ENCODE measurements at regions not wholly inside any gene's neighbourhood (a gene's known extent, or its start where the extent isn't known, plus 50 kb on each side); places are given as distances from the start of the nearest gene placed in this dataset.
"Not testable (repeated sequence)": the region's sequence is repeated elsewhere in the genome, so short reads cannot be mapped to it uniquely, and the experiment has no call there.

DNA sequence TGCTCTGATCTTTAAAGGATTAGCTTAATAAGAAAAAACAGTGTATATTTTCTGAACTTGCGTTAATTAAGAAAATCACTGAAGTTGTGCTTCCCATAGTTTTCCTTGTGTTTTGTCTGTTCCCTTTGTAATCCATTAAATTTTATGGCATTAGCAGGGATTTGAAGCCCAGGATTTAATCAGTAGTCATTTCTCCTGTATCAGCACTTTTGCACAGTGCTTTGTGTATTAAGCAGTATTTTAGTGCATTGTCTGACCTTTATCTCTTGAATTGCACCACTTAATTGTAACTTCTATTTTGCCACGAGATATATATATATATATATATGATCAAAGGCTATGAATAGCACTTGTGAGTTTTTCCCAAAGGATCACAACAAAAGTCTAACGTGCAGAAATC lies 133.7 kb downstream of the S1PR1 start:
- no peak for DNase-seq (ENCODE audit: low spot score)

- peak; percentile 83 for DNase-seq (ENCODE audit: low spot score)
Measured at GRCh38 chr1:101371259-101371658, 134.4 kb downstream of the S1PR1 start.

DNA sequence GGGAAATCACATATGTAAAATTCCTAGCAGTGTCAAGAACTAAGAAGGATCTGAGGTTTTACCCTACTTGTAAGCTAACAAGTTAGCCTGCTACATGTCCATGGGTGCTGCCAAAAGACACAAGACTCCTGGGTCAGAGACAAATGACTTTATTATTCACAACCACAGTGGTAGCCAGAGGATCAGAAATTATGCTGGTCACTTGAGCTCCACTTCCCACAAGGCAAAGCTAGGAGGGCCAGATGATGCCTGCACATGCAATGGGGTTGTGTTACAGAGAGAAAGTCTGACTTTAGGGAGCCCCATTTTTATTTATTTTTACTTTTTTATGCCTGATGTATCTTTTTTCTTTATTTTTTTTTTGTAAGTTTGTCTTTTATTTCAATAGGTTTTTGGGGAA lies 136.8 kb downstream of the S1PR1 start:
- DNase-seq (ENCODE audit: low spot score) = no peak

DNA sequence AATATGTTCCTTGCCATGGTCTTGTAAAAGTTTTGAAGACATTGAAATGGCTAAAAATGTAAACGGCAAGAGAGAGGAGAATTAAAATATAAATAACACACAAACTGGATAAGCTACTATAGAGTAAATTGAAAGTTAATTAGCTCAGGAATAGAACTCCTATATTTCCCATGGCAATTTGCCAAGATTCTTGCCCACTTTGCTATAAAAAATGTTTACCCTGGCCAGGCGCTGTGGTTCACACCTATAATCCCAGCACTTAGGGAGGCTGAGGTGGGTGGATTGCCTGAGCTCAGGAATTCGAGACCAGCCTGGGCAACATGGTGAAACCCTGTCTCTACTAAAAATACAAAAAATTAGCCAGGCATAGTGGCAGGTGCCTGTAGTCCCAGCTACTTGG lies 138.6 kb downstream of the S1PR1 start:
- not testable (repeated sequence) for DNase-seq (ENCODE audit: low spot score)

DNA sequence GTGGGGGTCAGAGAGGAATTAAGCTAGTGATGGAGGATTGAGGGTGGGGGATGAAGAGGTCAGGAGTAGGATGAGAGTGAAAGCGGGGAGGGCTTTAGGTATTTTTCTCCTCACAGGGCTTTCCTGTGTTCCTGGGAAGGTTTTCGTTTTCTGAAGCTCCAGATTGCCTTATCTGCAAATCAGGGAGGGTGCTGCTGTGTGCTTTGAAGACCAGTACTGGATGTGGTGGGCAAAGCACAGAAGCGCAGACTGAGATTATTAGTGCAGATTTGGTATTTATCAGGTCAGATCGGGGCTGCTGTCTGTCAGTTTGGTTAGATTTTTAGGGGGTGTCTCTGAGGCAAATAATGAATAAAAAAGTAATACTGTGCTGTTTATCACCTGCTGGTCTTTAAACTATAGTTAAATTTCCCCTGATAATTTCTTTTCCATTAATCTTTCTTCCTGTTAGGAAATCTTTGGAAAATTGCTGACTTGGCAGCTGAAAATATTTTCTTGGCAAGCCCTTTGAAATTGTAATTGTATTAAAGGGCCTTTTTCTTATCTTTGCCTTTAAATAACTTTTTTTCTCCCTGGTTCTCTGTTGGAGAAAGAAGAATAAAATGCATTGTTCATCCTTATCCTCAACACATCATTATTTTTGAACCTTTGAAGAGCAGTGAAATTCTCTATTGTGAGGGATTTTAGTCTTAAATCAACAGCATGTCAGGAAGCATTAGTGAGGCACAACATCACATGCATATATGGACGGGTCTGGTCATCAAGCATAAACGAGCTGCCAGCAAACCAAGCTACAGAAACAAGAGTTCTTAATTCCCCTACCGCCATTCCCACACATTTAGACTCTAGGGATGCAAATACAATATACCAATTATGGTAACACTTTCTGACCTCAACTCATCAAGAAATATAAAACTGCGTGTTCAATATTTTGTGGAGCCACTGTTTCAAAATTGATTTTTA lies 139.6 kb downstream of the S1PR1 start:
- no peak for DNase-seq (ENCODE audit: low spot score)

- DNase-seq (ENCODE audit: low spot score) = no peak
Measured at GRCh38 chr1:101377084-101377835, 140.4 kb downstream of the S1PR1 start.

DNA sequence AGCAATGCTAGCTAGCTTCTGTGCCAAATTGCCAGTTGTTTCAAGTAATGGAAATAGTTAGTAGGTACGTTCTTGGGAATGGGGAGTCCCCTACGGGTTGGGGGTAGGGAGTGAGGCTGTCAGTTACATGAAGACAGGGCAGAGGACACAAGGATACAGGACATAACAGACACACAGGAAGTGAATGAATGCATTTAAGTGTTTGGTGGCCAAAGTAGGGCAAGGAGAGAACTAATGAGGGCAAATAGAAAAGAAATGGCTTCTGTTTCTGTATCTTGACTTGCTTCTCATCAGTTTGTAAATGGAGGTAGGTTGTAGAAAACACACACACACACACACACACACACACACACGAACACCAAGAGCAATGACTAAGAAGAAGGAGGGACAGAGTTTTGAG lies 142.2 kb downstream of the S1PR1 start:
- no peak for DNase-seq (ENCODE audit: low spot score)

- DNase-seq (ENCODE audit: low spot score) = no peak
Measured at GRCh38 chr1:101379950-101380349, 143.1 kb downstream of the S1PR1 start.

DNA sequence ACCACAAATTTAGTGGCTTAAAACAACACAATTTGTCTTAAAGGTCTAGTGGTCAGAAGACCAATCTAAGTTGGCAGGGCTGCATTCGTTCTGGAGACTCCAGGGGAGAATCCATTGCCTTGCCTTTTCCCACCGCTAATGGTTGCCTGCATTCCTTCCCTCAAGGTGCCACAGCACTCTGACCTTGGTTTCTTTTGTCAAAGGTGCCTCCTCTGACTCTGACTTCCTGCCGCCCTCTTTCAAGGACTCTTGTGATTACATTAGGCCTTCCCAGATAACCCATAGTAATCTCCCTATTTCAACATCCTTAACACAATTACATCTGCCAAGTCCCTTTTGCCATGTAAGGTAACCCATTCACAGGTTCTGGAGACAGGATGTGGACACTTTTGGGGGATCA lies 145.3 kb downstream of the S1PR1 start:
- DNase-seq (ENCODE audit: low spot score) = no peak

DNA sequence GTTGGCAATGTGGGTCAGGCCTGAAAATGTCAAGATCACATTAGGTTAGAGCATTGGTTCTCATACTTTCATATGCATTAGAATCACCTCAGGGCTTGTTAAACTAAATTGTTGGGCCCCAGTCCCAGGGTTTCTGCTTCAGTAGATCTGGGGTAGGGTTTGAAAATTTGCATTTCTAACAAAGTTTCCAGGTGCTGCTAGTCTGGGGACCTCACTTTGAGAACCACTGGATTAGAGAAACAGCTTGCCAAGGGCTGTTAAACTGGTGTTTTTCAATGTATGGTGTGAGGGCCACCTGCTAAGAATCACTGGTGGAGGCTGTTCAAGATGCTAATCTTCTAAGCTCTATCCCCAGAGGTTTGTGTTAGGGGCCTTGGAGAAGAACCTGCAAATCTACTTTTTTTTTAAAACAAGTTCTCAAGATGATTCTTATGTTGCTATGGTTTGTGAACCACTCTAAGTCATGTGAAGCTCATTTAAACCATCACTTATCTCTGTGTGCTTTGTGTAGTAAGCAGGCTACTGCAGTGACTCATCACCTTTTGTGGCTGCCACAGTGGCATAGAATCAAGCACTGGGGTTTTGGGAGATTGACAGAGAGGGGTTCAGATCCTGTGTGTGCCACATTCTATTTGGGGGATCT lies 152.2 kb downstream of the S1PR1 start:
- DNase-seq (ENCODE audit: low spot score) = peak; percentile 38

DNA sequence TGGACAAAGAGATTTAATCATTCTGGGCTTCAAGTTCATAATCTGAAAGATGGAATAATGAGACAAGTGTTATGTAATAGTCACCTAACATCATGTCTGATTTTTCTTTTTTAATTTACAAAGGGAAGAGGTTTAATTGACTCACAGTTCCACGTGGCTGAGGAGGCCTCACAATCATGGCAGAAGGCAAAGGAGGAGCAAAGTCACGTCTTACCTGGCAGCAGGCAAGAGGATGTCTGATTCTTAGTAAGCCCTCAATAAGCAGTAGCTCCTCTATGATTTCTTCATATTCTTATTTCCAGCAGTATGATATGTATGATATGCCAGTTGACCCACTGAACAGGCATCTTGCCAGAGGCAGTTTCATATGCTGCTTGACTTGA lies 152.7 kb downstream of the S1PR1 start:
- no peak for DNase-seq (ENCODE audit: low spot score)

- no peak for DNase-seq (ENCODE audit: low spot score)
Measured at GRCh38 chr1:101392552-101392951, 155.7 kb downstream of the S1PR1 start.

- DNase-seq (ENCODE audit: low spot score) = no peak
Measured at GRCh38 chr1:101394041-101394440, 157.2 kb downstream of the S1PR1 start.

- DNase-seq (ENCODE audit: low spot score) = no peak
Measured at GRCh38 chr1:101399222-101399621, 162.4 kb downstream of the S1PR1 start.

DNA sequence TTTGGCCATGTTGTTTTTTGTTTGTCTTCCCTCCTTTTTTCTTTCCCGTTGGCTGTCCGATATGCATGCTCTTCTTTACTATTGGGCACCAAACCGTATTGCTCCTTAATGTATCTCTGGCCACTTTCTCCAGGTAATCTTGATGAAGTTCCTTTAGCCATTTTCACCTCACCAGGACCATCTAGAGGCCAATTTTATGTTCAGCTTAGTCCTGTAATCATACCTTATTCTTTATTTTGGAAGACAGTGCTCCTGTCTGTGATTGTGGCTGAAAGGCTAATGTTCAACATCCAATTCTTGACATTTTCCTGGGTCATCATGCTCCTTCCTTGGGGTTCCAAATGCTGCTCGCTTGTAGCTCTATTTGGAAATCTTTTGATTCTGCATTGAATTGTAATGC lies 169.5 kb downstream of the S1PR1 start:
- no peak for DNase-seq (ENCODE audit: low spot score)

GRCh38 chr1:101406681-101407080 lies 169.9 kb downstream of the S1PR1 start:
- DNase-seq (ENCODE audit: low spot score) = no peak

GRCh38 chr1:101407505-101408211 lies 170.8 kb downstream of the S1PR1 start:
- no peak for DNase-seq (ENCODE audit: low spot score)

DNA sequence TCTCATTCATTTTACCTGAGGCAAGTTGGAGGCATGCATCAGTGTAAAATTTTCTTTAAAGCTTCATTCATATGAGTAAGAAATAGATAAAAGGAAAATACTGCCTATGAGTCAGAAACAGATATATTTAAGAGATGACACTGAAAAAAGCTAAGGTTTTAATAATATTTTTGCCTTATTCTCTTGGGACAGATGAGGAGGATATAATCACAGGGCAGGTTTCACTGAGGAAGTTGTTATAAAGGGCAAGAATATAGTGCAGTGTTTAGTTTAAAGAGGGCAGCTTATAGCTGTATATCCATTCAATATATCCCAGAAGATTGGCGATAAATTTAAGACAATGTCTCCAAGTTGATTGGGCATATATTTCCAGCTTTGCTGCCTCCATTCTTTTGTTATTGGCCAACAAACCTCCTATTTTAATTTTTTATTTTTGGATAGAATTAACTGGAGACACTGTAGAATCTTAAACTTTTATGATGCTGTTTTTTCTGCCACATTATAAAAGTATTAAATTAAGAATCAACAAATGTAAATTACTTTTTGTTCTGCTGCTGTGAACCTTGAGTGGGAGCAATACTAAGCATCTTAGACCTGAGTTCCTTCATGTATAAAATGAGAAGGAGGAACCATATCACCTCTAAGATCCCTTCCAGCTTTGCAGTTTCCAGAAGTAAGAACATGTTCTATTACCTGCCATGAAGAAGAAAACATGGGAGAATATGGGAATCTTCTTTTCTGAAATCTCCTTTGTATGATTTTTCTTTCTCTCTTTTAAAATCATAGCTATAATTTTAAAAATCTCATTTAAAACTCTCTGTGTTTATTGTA lies 171.6 kb downstream of the S1PR1 start:
- no peak for DNase-seq (ENCODE audit: low spot score)

DNA sequence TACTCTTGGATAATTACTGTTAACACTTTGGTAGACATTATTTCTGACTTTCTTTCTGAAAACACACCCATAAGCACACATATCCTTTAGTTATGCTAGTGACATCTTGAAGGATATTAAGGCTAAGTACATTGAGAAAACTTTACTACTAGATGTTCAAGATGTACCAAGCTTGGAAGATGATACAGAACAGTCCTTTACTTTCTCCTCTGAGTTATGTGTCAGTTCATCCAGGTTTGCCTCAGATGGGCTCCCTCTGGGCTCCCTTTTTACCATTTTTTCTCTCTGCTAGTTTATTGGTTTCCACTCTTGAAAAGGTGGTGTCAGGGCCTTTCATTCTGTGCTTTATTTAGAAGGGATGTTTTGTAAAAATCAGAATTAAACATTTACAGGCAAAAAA lies 172.3 kb downstream of the S1PR1 start:
- no peak for DNase-seq (ENCODE audit: low spot score)

DNA sequence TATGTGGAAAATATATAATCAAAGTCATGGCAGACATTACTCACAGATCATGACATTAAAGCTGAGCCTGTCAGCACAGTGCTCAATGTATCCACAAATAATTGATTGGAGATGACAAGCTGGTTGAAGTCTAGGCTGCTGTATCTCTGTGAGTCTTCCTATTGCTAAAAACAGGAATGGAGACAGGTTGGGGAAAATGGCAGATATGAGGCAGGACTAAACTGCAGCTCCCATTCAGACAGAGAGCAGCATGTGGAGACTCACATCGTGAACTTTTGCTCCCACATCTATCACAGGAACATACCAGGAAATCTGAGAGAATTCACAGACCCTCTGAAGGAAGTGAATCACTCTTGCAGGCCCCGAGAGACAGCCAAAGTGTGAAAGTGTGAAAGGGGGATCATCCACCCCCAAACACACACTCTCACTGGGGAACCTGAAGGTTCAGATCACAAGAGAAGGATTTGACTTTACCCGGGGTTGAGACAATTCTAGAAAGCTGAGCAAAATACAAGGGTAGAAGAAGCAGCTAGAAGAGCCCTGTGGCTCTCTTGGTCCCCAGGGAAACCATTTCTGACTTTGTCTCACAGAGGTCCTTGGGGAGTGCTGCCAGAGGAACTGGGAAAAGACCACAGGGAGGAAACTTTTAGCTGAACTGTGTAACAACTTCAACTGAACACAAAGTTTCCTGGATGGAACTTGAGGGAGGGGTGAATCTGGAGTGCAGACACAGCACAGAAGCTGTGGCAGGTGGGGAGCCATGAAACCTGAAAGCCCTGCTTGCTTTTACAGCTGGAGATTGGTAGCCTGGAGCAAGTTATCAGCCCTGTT lies 173.4 kb downstream of the S1PR1 start:
- DNase-seq (ENCODE audit: low spot score) = no peak
